H1 (cell line): ENCODE measurements at regions not wholly inside any gene's neighbourhood (a gene's known extent, or its start where the extent isn't known, plus 50 kb on each side); places are given as distances from the start of the nearest gene placed in this dataset.

Source experiments
- CHD7 ChIP-seq: fragments of 300-600 bp; sonication (generic); IDR thresholded peaks from 2 replicates; pipeline ENCODE4 v1.7.1; 2012; ENCODE audit warnings: low read length, moderate library complexity, mild to moderate bottlenecking, inconsistent platforms; ENCODE audit not compliant: insufficient replicate concordance
- E2F6 ChIP-seq: IDR thresholded peaks from 2 replicates; pipeline ENCODE4 v1.6.1; 2012; ENCODE audit warnings: inconsistent platforms
- FOSL1 ChIP-seq: IDR thresholded peaks from 2 replicates; pipeline ENCODE4 v1.6.1; 2011; ENCODE audit warnings: mild to moderate bottlenecking, low read depth, low read length, moderate library complexity; ENCODE audit not compliant: insufficient read depth
- HDAC2 ChIP-seq, 2 experiments: fragments of 300-600 bp in 1 of 2; sonication (generic) in 1 of 2; IDR thresholded peaks; 2 replicates each; pipeline ENCODE4 v1.6.1; 2011 to 2012; ENCODE audit warnings: low read depth in 2 of 2, low read length in 2 of 2, mild to moderate bottlenecking in 2 of 2, moderate library complexity in 2 of 2, borderline replicate concordance in 1 of 2, inconsistent platforms in 1 of 2
- PHF8 ChIP-seq: fragments of 200-600 bp; sonication (generic); conservative IDR thresholded peaks from 2 replicates; pipeline ENCODE4 v1.7.1; 2012; ENCODE audit warnings: low read depth, mild to moderate bottlenecking, inconsistent platforms, low read length, moderate library complexity
- RBBP5 ChIP-seq: IDR thresholded peaks from 2 replicates; pipeline ENCODE4 v1.7.1; 2012; ENCODE audit warnings: low read depth, mild to moderate bottlenecking, inconsistent platforms, low read length, moderate library complexity, borderline replicate concordance
- SP2 ChIP-seq: IDR thresholded peaks from 2 replicates; pipeline ENCODE4 v1.6.1; 2012; ENCODE audit warnings: mild to moderate bottlenecking, low read length, inconsistent platforms

GRCh38 chr6:9399916-9400315, 964.6 kb upstream of the SLC35B3 start (continued):
- TF ChIP-seq CHD7 (no peak), PHF8 (no peak), SP2 (no peak), RBBP5 (no peak), HDAC2 (IDR thresholded peaks at IDR 0.05; ENCODE audit: borderline replicate concordance in 1 of 2, low read depth in 2 of 2, low read length in 2 of 2) (no peak), E2F6 (no peak), FOSL1 (no peak)
